OCI-LY7 (cell line): ENCODE measurements at regions not wholly inside any gene's neighbourhood (a gene's known extent, or its start where the extent isn't known, plus 50 kb on each side); places are given as distances from the start of the nearest gene placed in this dataset.

Experiments
- EZH2phosphoT487 ChIP-seq: fragments of 200-600 bp; sonication (generic); IDR thresholded peaks from 2 replicates; pipeline ENCODE4 v1.6.1; 2018; ENCODE audit warnings: low read depth, borderline replicate concordance, mild to moderate bottlenecking, mixed run types, antibody characterized with exemption, low read length, moderate library complexity, mixed read lengths
- TF ChIP-seq, protein P1 (sequence below): fragments of 200-600 bp; sonication (generic); conservative IDR thresholded peaks from 2 replicates; pipeline ENCODE4 v1.5.1; 2014; ENCODE audit warnings: mild to moderate bottlenecking, antibody characterized with exemption, low read length, moderate library complexity, mixed read lengths

DNA sequence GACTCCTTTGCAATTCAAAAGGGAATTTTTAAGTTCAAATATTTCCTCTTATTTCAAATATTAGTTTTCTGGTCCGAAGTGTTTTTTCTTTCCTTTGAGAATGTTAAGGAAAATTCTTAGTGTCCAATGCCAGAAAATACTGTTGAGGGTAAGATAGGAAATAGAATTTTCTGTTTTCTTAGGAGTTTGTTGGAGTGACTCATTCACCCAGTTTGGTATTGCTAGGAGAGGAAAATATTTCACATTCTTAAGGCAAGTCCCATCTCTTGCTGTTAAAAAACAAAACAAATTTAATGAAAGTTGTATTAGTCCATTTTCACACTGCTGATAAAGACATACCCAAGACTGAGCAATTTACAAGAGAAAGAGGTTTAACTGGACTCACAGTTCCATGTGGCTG, 349.2 kb upstream of the ADAMTSL1 start:
- TF ChIP-seq, protein P1, sequence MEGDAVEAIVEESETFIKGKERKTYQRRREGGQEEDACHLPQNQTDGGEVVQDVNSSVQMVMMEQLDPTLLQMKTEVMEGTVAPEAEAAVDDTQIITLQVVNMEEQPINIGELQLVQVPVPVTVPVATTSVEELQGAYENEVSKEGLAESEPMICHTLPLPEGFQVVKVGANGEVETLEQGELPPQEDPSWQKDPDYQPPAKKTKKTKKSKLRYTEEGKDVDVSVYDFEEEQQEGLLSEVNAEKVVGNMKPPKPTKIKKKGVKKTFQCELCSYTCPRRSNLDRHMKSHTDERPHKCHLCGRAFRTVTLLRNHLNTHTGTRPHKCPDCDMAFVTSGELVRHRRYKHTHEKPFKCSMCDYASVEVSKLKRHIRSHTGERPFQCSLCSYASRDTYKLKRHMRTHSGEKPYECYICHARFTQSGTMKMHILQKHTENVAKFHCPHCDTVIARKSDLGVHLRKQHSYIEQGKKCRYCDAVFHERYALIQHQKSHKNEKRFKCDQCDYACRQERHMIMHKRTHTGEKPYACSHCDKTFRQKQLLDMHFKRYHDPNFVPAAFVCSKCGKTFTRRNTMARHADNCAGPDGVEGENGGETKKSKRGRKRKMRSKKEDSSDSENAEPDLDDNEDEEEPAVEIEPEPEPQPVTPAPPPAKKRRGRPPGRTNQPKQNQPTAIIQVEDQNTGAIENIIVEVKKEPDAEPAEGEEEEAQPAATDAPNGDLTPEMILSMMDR = no peak
- TF ChIP-seq EZH2phosphoT487 = no peak
